ENCODE measurements at regions not wholly inside any gene's neighbourhood (a gene's known extent, or its start where the extent isn't known, plus 50 kb on each side); places are given as distances from the start of the nearest gene placed in this dataset.

DNA sequence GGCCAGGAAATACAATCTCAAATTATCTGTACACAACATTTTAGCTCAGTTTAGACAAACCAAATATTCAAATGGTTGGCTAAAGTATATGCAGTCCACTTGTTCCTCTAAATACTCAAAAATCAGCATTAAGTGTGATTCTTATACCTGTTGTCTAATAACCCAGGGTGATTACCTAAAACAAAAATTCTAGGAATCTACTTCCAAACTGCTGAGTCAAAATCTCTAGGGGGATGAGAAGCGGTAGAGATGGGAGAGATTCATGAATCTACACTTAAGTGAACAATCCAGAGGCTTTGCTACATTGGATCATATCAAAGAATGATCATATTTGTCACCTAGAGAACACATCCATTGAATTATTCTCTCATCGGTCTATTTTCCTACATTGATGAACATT, 420.9 kb upstream of the PKDCC start:
- TF ChIP-seq, protein P1, sequence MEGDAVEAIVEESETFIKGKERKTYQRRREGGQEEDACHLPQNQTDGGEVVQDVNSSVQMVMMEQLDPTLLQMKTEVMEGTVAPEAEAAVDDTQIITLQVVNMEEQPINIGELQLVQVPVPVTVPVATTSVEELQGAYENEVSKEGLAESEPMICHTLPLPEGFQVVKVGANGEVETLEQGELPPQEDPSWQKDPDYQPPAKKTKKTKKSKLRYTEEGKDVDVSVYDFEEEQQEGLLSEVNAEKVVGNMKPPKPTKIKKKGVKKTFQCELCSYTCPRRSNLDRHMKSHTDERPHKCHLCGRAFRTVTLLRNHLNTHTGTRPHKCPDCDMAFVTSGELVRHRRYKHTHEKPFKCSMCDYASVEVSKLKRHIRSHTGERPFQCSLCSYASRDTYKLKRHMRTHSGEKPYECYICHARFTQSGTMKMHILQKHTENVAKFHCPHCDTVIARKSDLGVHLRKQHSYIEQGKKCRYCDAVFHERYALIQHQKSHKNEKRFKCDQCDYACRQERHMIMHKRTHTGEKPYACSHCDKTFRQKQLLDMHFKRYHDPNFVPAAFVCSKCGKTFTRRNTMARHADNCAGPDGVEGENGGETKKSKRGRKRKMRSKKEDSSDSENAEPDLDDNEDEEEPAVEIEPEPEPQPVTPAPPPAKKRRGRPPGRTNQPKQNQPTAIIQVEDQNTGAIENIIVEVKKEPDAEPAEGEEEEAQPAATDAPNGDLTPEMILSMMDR (IDR thresholded peaks at IDR 0.05; ENCODE audit: low read depth, low read length, missing input control) = no peak
- TF ChIP-seq REST (IDR thresholded peaks at IDR 0.05) (no peak), TAF1 (conservative IDR thresholded peaks at IDR 0.05) (no peak), JUND (IDR thresholded peaks at IDR 0.05) (no peak), ZBTB33 (IDR thresholded peaks at IDR 0.05) (no peak), NR2F2 (IDR thresholded peaks at IDR 0.05) (no peak), HNF4A (conservative IDR thresholded peaks at IDR 0.05) (no peak), EGR1 (IDR thresholded peaks at IDR 0.05; ENCODE audit: low read depth in 2 of 2) (no peak)
